GM13977 (cell line): ENCODE measurements at regions not wholly inside any gene's neighbourhood (a gene's known extent, or its start where the extent isn't known, plus 50 kb on each side); places are given as distances from the start of the nearest gene placed in this dataset.
A peak's percentile ranks its signal among the peaks of the same experiment; 100 is the strongest.

Source experiments
- DNase-seq: peaks from one replicate; pipeline ENCODE4 v3.0.0; 2012; ENCODE audit warnings: low spot score
- in situ Hi-C: fragments of 300-500 bp; cut with MboI; formaldehyde crosslinking; loops from one replicate; pipeline ENCODE4 v1.12.0; 2022; ENCODE audit warnings: low sequenced_read_pairs, low pct_unique_long_range_greater_than_20kb, mixed read lengths, inconsistent platforms; ENCODE audit not compliant: unreplicated experiment
- TF ChIP-seq, protein P1 (sequence below): IDR thresholded peaks from 2 replicates; pipeline ENCODE4 v1.5.1; 2012; ENCODE audit warnings: mild to moderate bottlenecking, control low read depth; ENCODE audit not compliant: insufficient read depth; ENCODE audit errors: extremely low read depth, missing control alignments

DNA sequence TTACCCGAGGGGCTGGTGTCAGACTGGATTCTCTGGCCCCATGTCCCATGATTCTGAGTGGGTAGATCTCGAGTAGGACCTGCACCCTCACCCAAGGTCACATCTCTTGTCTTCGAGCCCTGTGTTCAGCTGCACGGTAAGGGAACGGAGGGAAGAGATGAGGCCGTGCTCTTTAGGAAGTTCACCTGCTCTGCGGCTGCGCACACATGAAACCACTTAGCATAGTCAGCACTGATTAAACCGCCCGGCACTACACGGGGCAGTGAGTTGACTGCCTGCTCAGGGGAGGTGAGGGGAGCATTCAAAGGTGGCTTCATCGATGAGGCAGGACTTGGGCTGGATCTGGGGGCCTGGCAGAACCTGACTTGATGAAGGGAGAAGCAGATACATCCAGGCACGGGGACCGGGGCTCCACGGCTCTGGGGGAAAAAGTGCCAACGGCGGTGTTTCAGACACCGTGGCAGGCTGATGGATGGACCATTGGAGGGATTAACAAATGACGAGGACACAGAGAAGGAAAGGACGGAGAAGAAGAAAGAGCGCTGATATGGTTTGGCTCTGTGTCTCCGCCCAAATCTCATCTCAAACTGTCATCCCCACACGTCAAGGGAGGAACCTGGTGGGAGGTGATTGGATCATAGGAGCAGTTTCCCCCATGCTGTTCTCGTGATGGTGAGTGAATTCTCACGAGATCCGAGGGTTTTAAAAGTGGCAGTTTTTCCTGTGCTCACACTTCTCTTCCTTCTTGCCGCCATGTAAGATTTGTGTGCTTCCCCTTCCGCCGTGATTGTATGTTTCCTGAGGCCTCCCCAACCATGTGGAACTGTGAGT lies 248.6 kb downstream of the CYP26B1 start:
- in situ Hi-C loops: no loop called here
- TF ChIP-seq, protein P1, sequence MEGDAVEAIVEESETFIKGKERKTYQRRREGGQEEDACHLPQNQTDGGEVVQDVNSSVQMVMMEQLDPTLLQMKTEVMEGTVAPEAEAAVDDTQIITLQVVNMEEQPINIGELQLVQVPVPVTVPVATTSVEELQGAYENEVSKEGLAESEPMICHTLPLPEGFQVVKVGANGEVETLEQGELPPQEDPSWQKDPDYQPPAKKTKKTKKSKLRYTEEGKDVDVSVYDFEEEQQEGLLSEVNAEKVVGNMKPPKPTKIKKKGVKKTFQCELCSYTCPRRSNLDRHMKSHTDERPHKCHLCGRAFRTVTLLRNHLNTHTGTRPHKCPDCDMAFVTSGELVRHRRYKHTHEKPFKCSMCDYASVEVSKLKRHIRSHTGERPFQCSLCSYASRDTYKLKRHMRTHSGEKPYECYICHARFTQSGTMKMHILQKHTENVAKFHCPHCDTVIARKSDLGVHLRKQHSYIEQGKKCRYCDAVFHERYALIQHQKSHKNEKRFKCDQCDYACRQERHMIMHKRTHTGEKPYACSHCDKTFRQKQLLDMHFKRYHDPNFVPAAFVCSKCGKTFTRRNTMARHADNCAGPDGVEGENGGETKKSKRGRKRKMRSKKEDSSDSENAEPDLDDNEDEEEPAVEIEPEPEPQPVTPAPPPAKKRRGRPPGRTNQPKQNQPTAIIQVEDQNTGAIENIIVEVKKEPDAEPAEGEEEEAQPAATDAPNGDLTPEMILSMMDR: no peak
- DNase-seq: no peak

DNA sequence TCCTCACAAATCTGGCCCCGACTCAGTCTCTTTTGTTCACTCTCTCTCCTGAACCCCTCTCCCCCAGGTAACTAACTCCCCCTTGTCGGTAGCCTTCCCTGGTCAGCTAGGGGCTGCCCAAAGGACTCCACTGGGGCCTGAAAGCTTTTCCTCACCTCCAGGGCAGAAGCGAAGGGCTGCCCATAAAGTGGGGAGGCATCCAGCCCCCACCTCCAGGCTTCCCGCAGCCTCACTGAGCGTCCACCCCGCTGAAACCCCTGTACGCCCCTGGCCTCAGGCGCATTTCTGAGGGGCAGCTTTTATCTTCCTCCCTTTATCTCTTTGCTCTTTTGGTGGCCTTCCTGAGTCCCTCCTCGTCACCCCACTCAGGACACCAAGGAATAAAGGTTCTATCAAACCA lies 249.3 kb downstream of the CYP26B1 start:
- no peak for DNase-seq
- TF ChIP-seq, protein P1: no peak
- in situ Hi-C loops: no loop called here

DNA sequence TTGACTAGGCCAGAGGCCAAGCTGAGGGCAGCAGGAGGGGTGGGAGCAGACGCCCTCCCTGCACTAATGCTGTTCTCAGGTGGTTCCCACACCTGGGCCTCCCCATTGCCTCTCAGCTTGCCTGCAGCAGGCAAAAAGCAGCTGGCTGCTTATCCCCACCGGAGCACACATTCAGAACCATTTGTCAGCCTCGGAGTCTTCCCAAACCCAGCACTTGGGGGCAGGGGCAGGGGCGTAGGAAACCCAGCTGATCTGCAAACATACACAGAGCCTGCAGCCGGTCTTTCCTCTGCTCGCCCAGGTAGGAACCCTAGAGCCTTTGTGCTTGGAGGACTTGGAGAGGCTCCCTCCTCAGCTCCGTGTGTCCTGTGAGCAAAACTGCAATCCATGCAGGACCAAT lies 249.8 kb downstream of the CYP26B1 start:
- TF ChIP-seq, protein P1: no peak
- peak; percentile 3 for DNase-seq
- in situ Hi-C loops: no loop called here

DNA sequence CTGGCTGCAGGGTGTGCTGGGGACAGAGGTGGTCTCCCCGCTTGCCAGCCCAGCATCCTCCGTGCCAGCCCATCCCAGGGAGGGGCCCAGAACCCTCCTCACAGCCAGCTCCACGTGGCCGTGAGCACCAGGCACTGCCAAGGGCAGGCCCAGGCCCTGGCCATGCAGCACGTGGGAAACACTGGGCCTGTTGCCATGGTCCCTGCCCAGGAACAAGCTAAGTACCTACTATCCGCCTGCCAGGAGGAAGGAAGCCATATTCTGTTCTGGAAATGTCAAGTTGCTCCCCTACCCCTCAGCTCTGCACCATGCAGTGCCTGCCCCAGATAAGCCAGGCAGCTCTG lies 250.6 kb downstream of the CYP26B1 start:
- TF ChIP-seq, protein P1: no peak
- in situ Hi-C loops: no loop called here
- peak; percentile 7 for DNase-seq

DNA sequence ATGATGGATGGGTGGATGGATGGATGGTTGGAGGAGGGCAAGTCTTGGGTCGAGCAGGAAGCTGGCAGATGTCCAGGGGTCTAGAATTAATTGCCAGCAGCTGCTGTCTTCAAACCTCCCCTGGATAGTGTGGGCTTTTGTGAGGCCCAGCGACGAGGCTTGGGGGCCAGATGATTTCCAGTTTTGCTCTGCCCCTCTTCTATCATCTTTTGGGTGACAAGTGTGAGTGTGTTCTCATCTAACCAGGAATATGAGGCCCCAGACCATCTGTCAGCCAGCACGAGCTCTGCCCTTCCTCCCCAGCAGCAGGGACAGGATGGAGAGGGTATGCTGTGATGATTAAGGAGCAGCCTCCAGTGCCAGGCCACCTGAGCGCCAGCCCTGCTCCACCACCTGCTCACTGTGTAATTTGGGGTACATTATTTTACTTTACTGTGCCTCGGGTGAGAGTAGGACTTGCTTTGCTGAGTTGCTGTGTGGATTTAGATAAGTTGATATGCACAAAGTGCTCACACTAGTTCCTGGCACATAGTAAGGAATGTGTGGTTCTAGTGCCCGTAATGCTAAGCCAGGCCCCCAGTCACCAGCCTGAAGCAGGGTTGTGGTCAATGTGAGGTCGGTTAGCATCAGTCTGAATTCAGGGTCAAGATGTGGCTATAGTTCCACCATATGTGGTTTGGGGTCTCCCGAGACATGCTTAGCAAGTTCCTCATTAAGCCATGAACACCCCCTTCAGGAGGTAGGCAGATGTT lies 251.1 kb downstream of the CYP26B1 start:
- in situ Hi-C loops: no loop called here
- TF ChIP-seq, protein P1: no peak

DNA sequence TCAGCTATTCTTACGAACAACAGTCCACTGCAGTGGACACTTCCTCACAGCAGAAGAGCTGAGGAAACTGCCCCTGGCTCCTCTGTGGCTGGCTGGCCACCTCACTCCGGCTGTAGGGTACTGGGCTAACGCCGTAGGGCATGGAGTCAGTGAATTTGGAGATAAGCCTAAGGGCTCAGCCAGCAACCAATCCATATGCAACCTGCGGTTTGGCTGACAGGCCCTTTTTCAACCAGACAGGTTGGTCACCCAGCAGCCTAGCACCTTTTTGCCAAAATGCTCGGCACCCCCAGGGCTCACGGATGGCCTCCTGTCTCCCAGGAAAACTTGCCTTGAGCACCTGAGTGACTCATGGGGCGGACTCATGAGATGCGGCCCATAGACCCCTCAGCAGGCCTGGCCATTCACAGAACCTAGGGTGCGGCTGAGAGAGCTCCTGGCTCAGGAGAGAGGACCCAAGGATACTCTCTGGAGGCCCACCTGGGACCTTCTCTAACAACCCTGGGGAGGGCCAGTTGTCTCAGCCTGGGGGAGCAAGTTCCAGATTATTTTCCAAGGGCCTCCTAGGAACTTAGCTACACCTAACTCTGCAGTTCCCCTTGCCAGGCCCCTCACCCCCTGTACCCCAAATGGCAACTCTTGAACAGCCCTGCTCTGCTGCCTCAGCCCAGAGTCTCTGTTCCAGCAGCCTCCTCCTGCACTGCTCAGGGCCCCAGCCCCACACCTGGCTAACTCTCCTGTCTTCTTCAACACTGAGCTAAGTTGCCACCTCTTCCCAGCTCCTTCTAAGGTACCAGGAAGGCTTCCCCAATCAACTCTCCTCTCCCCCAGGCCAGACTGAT lies 252.1 kb downstream of the CYP26B1 start:
- in situ Hi-C loops: no loop called here
- DNase-seq: peak; percentile 10
- TF ChIP-seq, protein P1: no peak

More for the DNA sequence above, 251.1 kb downstream of the CYP26B1 start:
- DNase-seq: no peak
